ENCODE measurements at regions not wholly inside any gene's neighbourhood (a gene's known extent, or its start where the extent isn't known, plus 50 kb on each side); places are given as distances from the start of the nearest gene placed in this dataset.

GRCh38 chr1:173395762-173396161, 81.4 kb upstream of the PRDX6 start (continued):
- no peak for TF ChIP-seq MAZ (IDR thresholded peaks at IDR 0.05; ENCODE audit: borderline replicate concordance, low read depth, low read length)

- H3K4me2 ChIP-seq = no peak overlapping the region
- TF ChIP-seq TFCP2L1 (CRISPR knock-in tag; IDR thresholded peaks at IDR 0.05) (no peak), ZSCAN20 (CRISPR knock-in tag; IDR thresholded peaks at IDR 0.05) (no peak), CHD2 (IDR thresholded peaks at IDR 0.05; ENCODE audit: low read length, partially characterized antibody) (no peak)
These were observed 76.6 kb upstream of the PRDX6 start for GRCh38 chr1:173400387-173400995.

GRCh38 chr1:173403996-173404395, 73.1 kb upstream of the PRDX6 start:
- no peak overlapping the region for H3K27ac ChIP-seq
- WGBS (ENCODE audit: missing lambda C conversion rate) = 92% methylated on average over 3 of the region's 3 CpGs
- no peak overlapping the region for H3K4me2 ChIP-seq
- H3K9me3 ChIP-seq = no peaks in the 10 kb centered on the region
- ATAC-seq (no peak), DNase-seq (ENCODE audit: low read depth in 1 of 2, low spot score in 1 of 2) (no peak), FAIRE-seq (no peak)
- no peak for TF ChIP-seq TFCP2L1 (CRISPR knock-in tag; IDR thresholded peaks at IDR 0.05)
- TF ChIP-seq SREBF2 (IDR thresholded peaks at IDR 0.05) = no peak
- TF ChIP-seq REST (IDR thresholded peaks at IDR 0.05) = no peak
- TF ChIP-seq CTCF (IDR thresholded peaks at IDR 0.05) = no peak
- TF ChIP-seq FOSL2 (IDR thresholded peaks at IDR 0.05) = no peak
- TF ChIP-seq FOSL2 (CRISPR knock-in tag; IDR thresholded peaks at IDR 0.05) = no peak
- TF ChIP-seq EP300 (IDR thresholded peaks at IDR 0.05) = no peak
- no peak for TF ChIP-seq ZC3H11A (IDR thresholded peaks at IDR 0.05)
- TF ChIP-seq TP53 (CRISPR knock-in tag; IDR thresholded peaks at IDR 0.05) = no peak
- no peak for TF ChIP-seq HOXB5 (CRISPR knock-in tag; IDR thresholded peaks at IDR 0.05)
- H3K4me1 ChIP-seq = peaks cover 17% of the 10 kb centered on the region
- CTCF ChIA-PET = interaction anchor here (1.5 kb wide), 1 partner anchor 201 kb away, joined by 3 read pairs; no protein-coding TSS in a partner anchor
- H3K4me3 ChIP-seq = no peak overlapping the region
- POLR2A ChIA-PET = no interaction called here

More at GRCh38 chr1:173400387-173400995, 76.6 kb upstream of the PRDX6 start:
- no peak overlapping the region for H3K4me3 ChIP-seq
- ChIA-PET CTCF (no interaction called here), POLR2A (no interaction called here)
- DNase-seq (ENCODE audit: low read depth in 1 of 2, low spot score in 1 of 2) = no peak
- ATAC-seq = no peak
- H3K9me3 ChIP-seq = no peaks in the 10 kb centered on the region
- H3K4me1 ChIP-seq = peaks cover 2% of the 10 kb centered on the region
- 11% methylated on average over 1 of the region's 1 CpG for WGBS (ENCODE audit: missing lambda C conversion rate)
- no peak overlapping the region for H3K27ac ChIP-seq
- FAIRE-seq = no peak

- Histone ChIP-seq H3K4me2 (no peak overlapping the region; the same call in 2 of the 3 replicates), H3K4me3 (no peak overlapping the region), H3K27ac (no peak overlapping the region), H3K9me3 (no peaks in the 10 kb centered on the region), H3K4me1 (peaks cover 17% of the 10 kb centered on the region)
- ATAC-seq (no peak), DNase-seq (ENCODE audit: low read depth in 1 of 2, low spot score in 1 of 2) (no peak), FAIRE-seq (no peak)
- TF ChIP-seq TP53 (CRISPR knock-in tag; IDR thresholded peaks at IDR 0.05) = no peak
- TF ChIP-seq PHF8 (IDR thresholded peaks at IDR 0.05; ENCODE audit: borderline replicate concordance, low read depth) = no peak
- no peak for TF ChIP-seq HES2 (IDR thresholded peaks at IDR 0.05)
- TF ChIP-seq TFCP2L1 (CRISPR knock-in tag; IDR thresholded peaks at IDR 0.05) = no peak
- TF ChIP-seq BCL3 (IDR thresholded peaks at IDR 0.05) = no peak
- TF ChIP-seq BHLHE40 (IDR thresholded peaks at IDR 0.05; ENCODE audit: low read depth, low read length) = no peak
- TF ChIP-seq PBX3 (IDR thresholded peaks at IDR 0.05) = no peak
- TF ChIP-seq KDM1A (IDR thresholded peaks at IDR 0.05; ENCODE audit: low read depth) = no peak
- TF ChIP-seq HOXB13 (CRISPR knock-in tag; IDR thresholded peaks at IDR 0.05; ENCODE audit: low read depth) = no peak
- TF ChIP-seq FOXS1 (CRISPR knock-in tag; IDR thresholded peaks at IDR 0.05) = no peak
- ChIA-PET POLR2A (no interaction called here), CTCF (interaction anchor here (1.8 kb wide), 1 partner anchor 15 kb away, joined by 5 read pairs; no protein-coding TSS in a partner anchor)
These were observed 71.9 kb upstream of the PRDX6 start for GRCh38 chr1:173405281-173405680.
